ELR (cell line): ENCODE measurements at regions not wholly inside any gene's neighbourhood (a gene's known extent, or its start where the extent isn't known, plus 50 kb on each side); places are given as distances from the start of the nearest gene placed in this dataset.
"Not testable (repeated sequence)": the region's sequence is repeated elsewhere in the genome, so short reads cannot be mapped to it uniquely, and the experiment has no call there.

Source experiments
- DNase-seq: peaks from one replicate; pipeline ENCODE4 v3.0.0-alpha.2; 2015; ENCODE audit warnings: low read depth

GRCh38 chr5:106121972-106122605 is 1548.6 kb downstream of the EFNA5 start:
- peak; percentile 22 for DNase-seq

- peak; percentile 19 for DNase-seq
Measured at GRCh38 chr5:106116682-106117081, 1554.1 kb downstream of the EFNA5 start.

GRCh38 chr5:106113922-106114321 is 1556.8 kb downstream of the EFNA5 start:
- DNase-seq = no peak

GRCh38 chr5:106106384-106106783 is 1564.4 kb downstream of the EFNA5 start:
- no peak for DNase-seq

- DNase-seq = no peak
Measured at GRCh38 chr5:106097340-106097739, 1573.4 kb downstream of the EFNA5 start.

GRCh38 chr5:106094839-106095238 is 1575.9 kb downstream of the EFNA5 start:
- DNase-seq = no peak

GRCh38 chr5:106094204-106094607 is 1576.5 kb downstream of the EFNA5 start:
- peak; percentile 70 for DNase-seq

- no peak for DNase-seq
Measured at GRCh38 chr5:106093134-106093533, 1577.6 kb downstream of the EFNA5 start.

GRCh38 chr5:106092455-106092854 is 1578.3 kb downstream of the EFNA5 start:
- DNase-seq = no peak

- no peak for DNase-seq
Measured at GRCh38 chr5:106089073-106089472, 1581.7 kb downstream of the EFNA5 start.

- DNase-seq = no peak
Measured at GRCh38 chr5:106088462-106088861, 1582.3 kb downstream of the EFNA5 start.

- no peak for DNase-seq
Measured at GRCh38 chr5:106086352-106086751, 1584.4 kb downstream of the EFNA5 start.

GRCh38 chr5:106085556-106085955 is 1585.2 kb downstream of the EFNA5 start:
- DNase-seq = no peak

- no peak for DNase-seq
Measured at GRCh38 chr5:106085136-106085535, 1585.6 kb downstream of the EFNA5 start.

- no peak for DNase-seq
Measured at GRCh38 chr5:106080535-106080934, 1590.2 kb downstream of the EFNA5 start.

GRCh38 chr5:106076655-106077054 is 1594.1 kb downstream of the EFNA5 start:
- no peak for DNase-seq

- DNase-seq = no peak
Measured at GRCh38 chr5:106072208-106072607, 1598.5 kb downstream of the EFNA5 start.

- DNase-seq = no peak
Measured at GRCh38 chr5:106047341-106047740, 1623.4 kb downstream of the EFNA5 start.

- not testable (repeated sequence) for DNase-seq
Measured at GRCh38 chr5:106032069-106032468, 1638.7 kb downstream of the EFNA5 start.

- DNase-seq = peak; percentile 15
Measured at GRCh38 chr5:106028314-106028713, 1642.4 kb downstream of the EFNA5 start.

GRCh38 chr5:106020894-106021293 is 1649.8 kb downstream of the EFNA5 start:
- DNase-seq = peak; percentile 21

- no peak for DNase-seq
Measured at GRCh38 chr5:106019261-106019660, 1651.5 kb downstream of the EFNA5 start.

- DNase-seq = no peak
Measured at GRCh38 chr5:106017243-106017857, 1653.4 kb downstream of the EFNA5 start.

- no peak for DNase-seq
Measured at GRCh38 chr5:106014262-106014661, 1656.5 kb downstream of the EFNA5 start.
